ENCODE measurements at regions not wholly inside any gene's neighbourhood (a gene's known extent, or its start where the extent isn't known, plus 50 kb on each side); places are given as distances from the start of the nearest gene placed in this dataset.

- no peak for TF ChIP-seq CTCF (IDR thresholded peaks at IDR 0.05 in 2 of 3, conservative IDR thresholded peaks at IDR 0.05 in 1 of 3; ENCODE audit: borderline replicate concordance in 1 of 3, insufficient read depth in 1 of 3, low read depth in 2 of 3, low read length in 2 of 3)
- TF ChIP-seq POLR2A (IDR thresholded peaks at IDR 0.05; ENCODE audit: borderline replicate concordance, extremely low read depth, insufficient read depth, insufficient read length): no peak
- TF ChIP-seq MAX (IDR thresholded peaks at IDR 0.05): no peak
- TF ChIP-seq CEBPB (IDR thresholded peaks at IDR 0.05; ENCODE audit: low read depth): no peak
- TF ChIP-seq ZBTB33 (IDR thresholded peaks at IDR 0.05; ENCODE audit: extremely low read depth, insufficient replicate concordance, low read length): no peak
- no peak for TF ChIP-seq REST (IDR thresholded peaks at IDR 0.05; ENCODE audit: low read depth)
- no peak for TF ChIP-seq RAD21 (IDR thresholded peaks at IDR 0.05; ENCODE audit: low read depth)
- no peak for TF ChIP-seq ATF3 (IDR thresholded peaks at IDR 0.05)
- TF ChIP-seq YY1 (IDR thresholded peaks at IDR 0.05; ENCODE audit: extremely low read depth, insufficient replicate concordance, low read depth, low read length): no peak
Observed at GRCh38 chr9:65409471-65409980, 124.5 kb upstream of the FOXD4L5 start.
